Endothelial cell (in vitro differentiated cells): ENCODE measurements at regions not wholly inside any gene's neighbourhood (a gene's known extent, or its start where the extent isn't known, plus 50 kb on each side); places are given as distances from the start of the nearest gene placed in this dataset.
"Not testable (repeated sequence)": the region's sequence is repeated elsewhere in the genome, so short reads cannot be mapped to it uniquely, and the experiment has no call there.

Source experiments
- DNase-seq: peaks from one replicate; pipeline ENCODE4 v3.0.0; 2021; ENCODE audit warnings: low spot score
- H3K27ac Mint-ChIP-seq: one replicate; pipeline ENCODE4 v1.8.0; 2021; ENCODE audit warnings: mixed read lengths, inconsistent platforms; ENCODE audit not compliant: unreplicated experiment
- H3K27me3 Mint-ChIP-seq: one replicate; pipeline ENCODE4 v1.8.0; 2021; ENCODE audit warnings: mild to moderate bottlenecking, moderate library complexity, mixed read lengths, inconsistent platforms; ENCODE audit not compliant: unreplicated experiment
- H3K36me3 Mint-ChIP-seq: one replicate; pipeline ENCODE4 v1.8.0; 2021; ENCODE audit warnings: mild to moderate bottlenecking, low read depth, mixed read lengths, inconsistent platforms; ENCODE audit not compliant: unreplicated experiment
- H3K4me1 Mint-ChIP-seq: one replicate; pipeline ENCODE4 v1.8.0; 2021; ENCODE audit warnings: mild to moderate bottlenecking, mixed read lengths, inconsistent platforms; ENCODE audit not compliant: unreplicated experiment
- H3K4me3 Mint-ChIP-seq: one replicate; pipeline ENCODE4 v1.8.0; 2021; ENCODE audit warnings: mild to moderate bottlenecking, mixed read lengths, inconsistent platforms; ENCODE audit not compliant: unreplicated experiment
- H3K9me3 Mint-ChIP-seq: one replicate; pipeline ENCODE4 v1.8.0; 2021; ENCODE audit warnings: mixed read lengths, inconsistent platforms; ENCODE audit not compliant: unreplicated experiment
- CTCF ChIP-seq: fragments of 200-600 bp; sonication (generic); IDR thresholded peaks from one replicate; pipeline ENCODE4 v1.5.0; 2021; ENCODE audit warnings: antibody characterized with exemption; ENCODE audit not compliant: unreplicated experiment

DNA sequence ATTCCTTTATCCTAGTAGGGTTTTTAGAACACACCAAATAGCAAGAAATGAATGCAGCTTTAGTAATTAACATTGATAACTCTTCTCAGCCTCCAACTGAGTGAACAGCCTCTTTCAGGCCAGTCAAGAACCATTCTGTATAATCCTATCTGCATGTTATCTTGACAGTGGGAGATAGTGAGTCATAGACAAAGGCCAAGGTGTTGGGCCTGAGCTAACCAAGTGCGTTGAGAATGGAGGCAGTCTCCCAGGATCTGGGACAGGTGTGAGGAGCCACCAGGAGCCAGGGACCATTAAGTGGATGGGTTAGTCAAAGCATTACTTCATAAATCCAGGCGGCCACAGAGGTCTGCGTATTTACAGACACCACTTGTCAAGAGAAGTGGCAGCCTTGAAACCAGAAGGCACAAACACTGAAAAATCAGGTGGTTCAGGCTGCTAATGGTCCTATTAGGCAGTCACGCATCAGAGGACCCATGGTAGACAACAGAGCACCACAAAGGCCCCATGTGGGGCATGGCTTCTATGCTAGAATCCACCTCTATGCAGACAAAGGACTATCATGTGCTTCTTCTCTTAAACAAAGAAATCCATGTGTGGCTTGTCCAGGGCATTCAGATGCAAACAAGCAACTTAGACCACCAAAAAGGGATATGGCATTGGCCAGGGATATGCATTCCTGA is 409.7 kb upstream of the PIK3R1 start:
- no peaks in the 10 kb centered on the region for H3K9me3 Mint-ChIP-seq
- no peaks in the 10 kb centered on the region for H3K4me1 Mint-ChIP-seq
- no peaks in the 10 kb centered on the region for H3K27me3 Mint-ChIP-seq
- H3K36me3 Mint-ChIP-seq, result no peaks in the 10 kb centered on the region
- DNase-seq, result no peak
- H3K4me3 Mint-ChIP-seq, result no peak overlapping the region
- no peak for TF ChIP-seq CTCF
- no peak overlapping the region for H3K27ac Mint-ChIP-seq

GRCh38 chr5:67802766-67803165 is 412.8 kb upstream of the PIK3R1 start:
- Mint-ChIP-seq H3K4me3 (no peak overlapping the region), H3K9me3 (no peaks in the 10 kb centered on the region), H3K27me3 (no peaks in the 10 kb centered on the region), H3K4me1 (no peaks in the 10 kb centered on the region), H3K36me3 (no peaks in the 10 kb centered on the region), H3K27ac (no peak overlapping the region)
- no peak for DNase-seq
- no peak for TF ChIP-seq CTCF

DNA sequence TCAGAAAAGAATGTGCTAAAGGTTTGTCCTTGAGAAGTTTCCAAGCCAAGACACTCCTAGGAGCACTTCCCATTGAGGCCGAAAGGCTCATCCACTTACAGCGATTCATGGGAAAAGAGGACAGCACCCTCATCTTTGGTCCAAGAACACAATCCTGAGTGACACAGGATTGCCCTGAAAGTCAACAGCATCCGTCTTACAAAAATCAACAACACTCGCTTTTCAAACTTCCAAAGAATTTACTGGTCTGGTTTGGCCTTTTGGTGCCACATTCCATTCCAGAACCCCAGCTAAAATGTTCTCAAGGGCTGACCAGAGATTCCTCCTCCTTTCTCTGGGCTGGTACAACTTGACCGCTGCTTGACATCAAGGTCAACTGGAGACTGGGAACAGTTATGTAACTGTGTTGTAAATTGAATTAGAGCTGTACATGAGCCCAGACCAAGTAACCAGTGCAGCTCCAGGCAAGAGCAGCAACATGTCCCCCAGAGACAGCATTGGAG is 415.8 kb upstream of the PIK3R1 start:
- Mint-ChIP-seq H3K27me3 (no peaks in the 10 kb centered on the region), H3K9me3 (no peaks in the 10 kb centered on the region), H3K4me1 (no peaks in the 10 kb centered on the region), H3K4me3 (no peak overlapping the region), H3K27ac (no peak overlapping the region), H3K36me3 (no peaks in the 10 kb centered on the region)
- TF ChIP-seq CTCF, result no peak
- DNase-seq, result no peak

DNA sequence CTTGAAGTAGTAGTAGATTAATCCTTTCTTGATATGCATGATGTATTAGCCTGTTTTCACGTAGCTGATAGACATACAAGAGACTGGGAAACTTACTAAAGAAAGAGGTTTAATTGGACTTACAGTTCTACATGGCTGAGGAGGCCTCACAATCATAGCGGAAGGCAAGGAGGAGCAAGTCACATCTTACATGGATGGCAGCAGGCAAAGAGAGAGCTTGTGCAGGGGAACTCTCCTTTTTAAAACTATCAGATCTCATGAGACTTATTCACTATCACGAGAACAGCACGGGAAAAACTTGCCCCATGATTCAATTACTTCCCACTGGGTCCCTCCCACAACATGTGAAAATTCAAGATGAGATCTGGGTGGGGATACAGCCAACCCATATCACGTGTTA is 417.1 kb upstream of the PIK3R1 start:
- H3K9me3 Mint-ChIP-seq, H3K27me3 Mint-ChIP-seq, H3K27ac Mint-ChIP-seq, H3K4me3 Mint-ChIP-seq, H3K4me1 Mint-ChIP-seq, H3K36me3 Mint-ChIP-seq, DNase-seq: not testable (repeated sequence)

- no peak overlapping the region for H3K27ac Mint-ChIP-seq
- H3K36me3 Mint-ChIP-seq, result no peaks in the 10 kb centered on the region
- no peak for TF ChIP-seq CTCF
- H3K27me3 Mint-ChIP-seq, result no peaks in the 10 kb centered on the region
- DNase-seq, result no peak
- H3K4me1 Mint-ChIP-seq, result no peaks in the 10 kb centered on the region
- no peaks in the 10 kb centered on the region for H3K9me3 Mint-ChIP-seq
- no peak overlapping the region for H3K4me3 Mint-ChIP-seq
Measured at GRCh38 chr5:67795781-67796477, 419.6 kb upstream of the PIK3R1 start.
